Ovary (tissue), 3 donors: ENCODE measurements at regions not wholly inside any gene's neighbourhood (a gene's known extent, or its start where the extent isn't known, plus 50 kb on each side); places are given as distances from the start of the nearest gene placed in this dataset.

Source experiments
- CTCF ChIP-seq, 3 donors: fragments of 450-650 bp in 2 of 3; fragments of 200-600 bp in 1 of 3; IDR thresholded peaks; one replicate each; pipeline versions ENCODE4 v1.5.1 to v1.8.0; 2016 to 2022; ENCODE audit warnings: antibody characterized with exemption in 3 of 3, mild to moderate bottlenecking in 1 of 3
- EP300 ChIP-seq: sonication (generic); formaldehyde crosslinking; IDR thresholded peaks from one replicate; pipeline ENCODE4 v1.6.1; 2017; ENCODE audit warnings: antibody characterized with exemption
- POLR2A ChIP-seq: fragments of 450-650 bp; IDR thresholded peaks from one replicate; pipeline ENCODE4 v1.6.1; 2017; ENCODE audit warnings: antibody characterized with exemption, mild to moderate bottlenecking, moderate library complexity
- donor health status: DM: no; HTN: no; CAD: no.

- TF ChIP-seq CTCF (IDR thresholded peaks at IDR 0.05): no peak
- TF ChIP-seq POLR2A: no peak
- TF ChIP-seq EP300: no peak
These were observed 290.8 kb downstream of the MED10 start for GRCh38 chr5:6087576-6087975.
